ENCODE measurements at regions not wholly inside any gene's neighbourhood (a gene's known extent, or its start where the extent isn't known, plus 50 kb on each side); places are given as distances from the start of the nearest gene placed in this dataset.
"Not testable (repeated sequence)": the region's sequence is repeated elsewhere in the genome, so short reads cannot be mapped to it uniquely, and the experiment has no call there.

- DNase-seq: no peak
Observed at GRCh38 chr5:174567506-174568141, 156.8 kb upstream of the MSX2 start.

GRCh38 chr5:174570662-174571061 is 153.7 kb upstream of the MSX2 start:
- DNase-seq: no peak

GRCh38 chr5:174571662-174572397 is 152.6 kb upstream of the MSX2 start:
- no peak for DNase-seq

- DNase-seq: no peak
Observed at GRCh38 chr5:174572591-174572990, 151.8 kb upstream of the MSX2 start.

DNA sequence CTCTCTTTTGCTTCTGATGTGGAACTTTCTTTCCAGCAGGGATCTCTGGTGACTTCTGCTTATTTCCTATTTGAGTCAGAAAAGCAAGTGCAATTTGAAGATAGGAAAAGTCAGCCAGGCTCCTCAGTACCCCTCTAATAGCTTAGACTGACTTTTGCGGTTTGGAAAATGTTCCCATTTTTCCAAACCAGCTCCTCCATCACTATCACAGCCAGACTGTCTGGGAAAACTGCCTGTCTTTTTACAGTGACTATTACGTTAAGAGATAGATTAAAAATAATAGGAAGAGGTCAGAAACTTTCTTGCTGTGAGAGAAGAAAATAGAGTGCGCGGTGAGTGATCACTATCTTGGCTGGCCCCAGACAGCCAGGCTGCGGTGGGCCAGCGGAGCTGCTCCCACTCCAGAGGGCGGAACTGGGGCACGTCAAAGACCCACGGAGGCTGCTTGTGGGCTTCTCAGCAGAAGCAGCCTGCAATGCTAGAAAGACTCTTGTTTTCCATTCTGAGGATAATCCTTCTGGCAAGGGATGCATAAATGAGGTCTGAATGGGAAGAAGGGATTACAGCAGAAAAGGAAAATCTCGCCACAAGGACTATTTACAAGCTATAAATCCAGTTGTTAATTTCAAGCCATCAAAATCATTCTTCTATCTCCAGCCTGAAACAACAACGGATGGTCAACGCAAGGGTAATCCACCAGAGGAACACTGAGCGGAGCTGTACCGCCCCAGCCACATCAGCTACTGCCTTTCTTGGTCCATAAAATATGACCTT is 151.0 kb upstream of the MSX2 start:
- DNase-seq: no peak

DNA sequence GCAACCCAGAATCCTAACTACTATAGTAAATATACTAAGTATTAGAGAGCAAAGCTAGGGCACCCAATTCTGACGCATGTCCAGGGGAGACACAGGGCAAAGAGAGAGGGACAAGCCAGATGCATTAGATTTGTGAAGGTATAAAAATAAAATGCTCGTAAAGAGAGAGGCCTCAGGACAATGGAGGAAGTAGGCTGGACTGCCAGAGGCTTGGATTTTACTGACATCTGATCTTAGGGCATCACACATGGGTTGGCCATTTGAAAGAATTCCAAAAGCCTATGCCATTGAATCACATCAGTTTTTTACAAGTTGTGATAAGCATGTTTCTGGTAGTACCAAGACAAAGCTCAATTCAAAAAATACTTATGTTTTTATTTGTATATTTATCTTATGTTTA is 149.3 kb upstream of the MSX2 start:
- no peak for DNase-seq

DNA sequence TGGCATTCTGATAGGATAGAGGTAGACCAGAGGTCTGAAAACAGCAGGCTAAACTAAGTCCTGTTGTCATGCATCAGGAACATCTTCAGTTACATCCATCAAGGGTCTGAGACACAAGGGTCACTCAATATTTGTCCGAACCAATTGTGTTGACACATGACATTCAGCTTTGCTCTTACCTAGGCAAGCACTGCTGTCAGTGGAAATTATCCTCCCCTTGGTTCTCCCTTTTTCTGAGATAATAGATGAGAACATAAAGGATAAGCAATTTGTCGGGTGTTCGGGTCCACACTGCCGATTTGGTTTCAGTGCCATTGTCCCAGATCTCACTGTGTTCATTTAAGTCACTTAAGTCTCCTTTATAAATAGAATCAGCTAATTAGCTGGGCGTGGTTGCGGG is 148.3 kb upstream of the MSX2 start:
- DNase-seq: no peak

DNA sequence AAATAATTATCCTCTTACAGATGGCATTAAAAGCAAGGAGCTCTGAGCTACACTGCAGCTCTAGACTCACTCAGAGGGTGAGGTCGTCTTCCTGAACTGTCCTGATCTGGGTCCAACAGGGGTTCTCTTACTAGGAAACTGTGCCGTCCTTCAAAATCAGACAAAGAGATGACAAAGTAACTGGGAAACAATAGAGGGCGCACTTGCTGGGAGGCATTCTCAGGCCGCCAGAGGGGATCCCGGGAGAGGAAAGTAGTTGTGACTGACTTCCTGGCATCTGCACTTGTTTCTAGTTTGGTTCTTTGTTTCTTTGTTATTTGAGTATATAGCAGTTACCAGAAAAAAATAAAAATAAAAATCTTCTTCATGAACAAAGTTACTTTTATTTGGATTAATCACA is 142.9 kb upstream of the MSX2 start:
- DNase-seq: no peak

GRCh38 chr5:174581894-174582293 is 142.5 kb upstream of the MSX2 start:
- DNase-seq: no peak

GRCh38 chr5:174583071-174583470 is 141.3 kb upstream of the MSX2 start:
- no peak for DNase-seq

DNA sequence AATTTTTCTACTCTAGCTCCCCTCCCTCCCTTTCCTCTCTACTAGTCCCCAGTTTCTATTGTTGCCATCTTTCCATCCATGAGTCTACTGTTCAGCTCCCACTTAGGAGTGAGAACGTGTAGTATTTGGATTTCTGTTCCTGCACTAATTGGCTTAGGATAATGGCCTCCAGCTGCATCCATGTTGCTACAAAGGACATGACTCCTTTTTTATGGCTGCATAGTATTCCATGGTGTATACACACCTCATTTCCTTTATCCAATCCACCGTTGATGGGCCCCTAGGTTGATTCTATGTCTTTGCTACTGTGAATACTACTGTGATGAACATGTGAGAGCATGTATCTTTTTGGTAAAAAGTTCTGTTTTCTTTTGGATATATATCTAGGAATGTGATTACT is 138.9 kb upstream of the MSX2 start:
- DNase-seq: no peak

- DNase-seq: not testable (repeated sequence)
Observed at GRCh38 chr5:174586163-174586562, 138.2 kb upstream of the MSX2 start.

DNA sequence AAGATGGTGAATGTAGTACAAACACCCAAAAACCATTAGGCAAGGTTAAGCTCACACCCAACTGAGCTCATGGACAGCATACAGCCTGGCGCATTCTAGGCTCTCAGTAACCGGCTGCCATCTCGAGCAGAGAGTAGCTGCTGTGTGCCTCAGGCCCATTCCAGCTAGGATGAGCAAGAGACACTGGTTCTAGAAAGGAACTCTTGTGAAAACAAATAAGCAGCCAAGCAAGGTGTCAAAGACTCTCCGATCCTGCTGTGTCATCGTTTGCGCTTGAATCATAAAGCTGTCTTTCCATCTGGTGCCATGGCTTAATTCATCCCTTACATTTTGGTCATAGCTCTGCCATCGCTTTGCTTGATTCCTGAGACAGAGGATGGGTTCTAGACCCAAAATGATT is 135.4 kb upstream of the MSX2 start:
- DNase-seq: no peak

DNA sequence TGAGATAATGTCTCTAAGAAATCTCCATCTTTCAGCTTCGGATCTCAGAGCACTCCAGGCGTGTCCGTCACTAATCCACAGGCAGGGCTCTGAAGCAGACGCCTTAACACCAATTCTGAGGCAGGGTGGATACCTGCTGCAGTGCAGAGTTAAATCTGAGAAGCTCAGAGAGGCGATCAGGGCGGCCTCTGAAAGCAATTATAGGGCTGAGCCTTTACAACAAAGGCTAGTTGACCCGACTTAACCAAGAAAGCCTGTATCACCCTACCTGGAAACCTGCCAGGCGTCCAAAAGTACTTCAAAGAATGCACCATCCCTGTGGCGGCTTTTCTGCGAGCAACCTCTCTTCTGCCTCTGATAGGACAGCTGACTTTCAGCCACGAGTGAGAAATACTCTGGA is 134.8 kb upstream of the MSX2 start:
- DNase-seq: no peak

- DNase-seq: no peak
Observed at GRCh38 chr5:174590820-174591219, 133.6 kb upstream of the MSX2 start.

DNA sequence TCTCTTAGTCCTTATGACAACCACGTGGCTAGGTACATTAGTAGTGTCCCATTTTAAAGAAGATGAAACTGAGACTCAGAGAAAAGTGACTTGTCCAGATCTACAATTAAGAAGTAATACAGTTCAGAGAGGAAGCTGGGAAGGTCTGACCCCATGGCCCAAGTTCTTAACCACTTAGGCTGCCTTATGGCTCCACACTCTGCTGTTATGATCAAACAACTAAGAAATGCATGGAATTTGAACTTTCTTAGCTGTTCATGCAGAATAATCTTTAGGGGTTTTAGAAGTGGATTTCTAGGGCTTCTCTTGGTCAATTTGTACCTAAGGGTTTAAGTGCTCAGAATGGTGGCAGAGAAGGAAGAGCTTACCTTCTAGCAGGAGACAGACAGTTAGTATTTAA is 128.0 kb upstream of the MSX2 start:
- no peak for DNase-seq

DNA sequence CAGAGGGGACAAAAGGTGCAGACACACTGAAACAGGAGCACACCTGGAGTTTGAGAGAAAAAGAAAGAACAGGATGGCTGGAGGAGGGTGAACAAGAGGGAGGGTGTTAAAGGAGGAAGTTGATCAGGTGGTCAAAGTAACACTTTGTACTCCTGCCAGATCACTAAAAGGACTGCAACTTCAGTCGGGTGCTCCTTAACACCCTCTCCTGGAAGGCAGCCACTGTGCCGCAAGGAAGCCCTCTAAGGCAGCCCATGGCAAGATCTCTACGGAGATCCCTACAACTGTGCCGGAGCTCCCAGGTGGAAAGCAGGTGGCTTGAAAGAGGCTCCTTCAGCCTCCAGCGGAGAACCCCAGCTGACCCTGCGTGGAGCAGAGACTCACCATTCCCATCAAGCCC is 124.4 kb upstream of the MSX2 start:
- DNase-seq: no peak

GRCh38 chr5:174601946-174602345 is 122.4 kb upstream of the MSX2 start:
- no peak for DNase-seq

DNA sequence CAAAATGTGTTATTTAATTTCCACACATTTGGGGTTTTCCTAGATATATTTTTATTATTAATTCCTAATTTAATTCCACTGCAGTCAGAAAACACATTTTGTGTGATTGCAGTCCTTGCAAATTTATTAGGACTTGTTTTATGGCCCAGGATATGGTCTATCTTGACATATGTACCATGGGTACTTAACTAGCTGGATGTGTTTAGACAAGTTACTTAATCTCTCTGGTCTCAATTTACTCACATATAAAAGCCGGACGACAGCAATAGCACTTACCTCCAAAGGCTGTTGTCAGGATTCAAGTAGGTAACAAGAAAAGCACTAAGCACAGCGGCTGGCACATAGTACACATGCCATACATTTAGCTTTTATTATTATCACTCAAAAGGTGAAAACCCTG is 118.2 kb upstream of the MSX2 start:
- no peak for DNase-seq

GRCh38 chr5:174606646-174607045 is 117.7 kb upstream of the MSX2 start:
- no peak for DNase-seq

DNA sequence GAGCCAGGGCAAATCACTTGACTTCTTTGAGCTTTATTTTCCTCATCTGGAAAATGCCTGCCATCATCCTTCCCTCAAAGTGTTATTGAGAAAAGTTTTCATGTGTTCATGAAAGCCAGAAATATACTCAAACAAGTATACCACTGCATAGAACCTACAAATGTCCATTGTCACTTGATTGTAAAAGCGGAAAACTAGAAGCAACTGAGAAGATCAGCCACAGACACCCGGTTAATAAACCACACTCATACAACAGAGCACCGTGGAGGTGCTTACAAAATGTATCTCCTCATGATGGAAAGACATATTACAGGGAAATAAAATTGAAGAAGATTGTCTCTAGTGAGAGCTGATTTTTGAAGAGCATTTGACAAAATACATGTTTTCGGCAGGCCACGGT is 117.2 kb upstream of the MSX2 start:
- no peak for DNase-seq

- no peak for DNase-seq
Observed at GRCh38 chr5:174607916-174608315, 116.5 kb upstream of the MSX2 start.

GRCh38 chr5:174608631-174609097 is 115.7 kb upstream of the MSX2 start:
- no peak for DNase-seq

DNA sequence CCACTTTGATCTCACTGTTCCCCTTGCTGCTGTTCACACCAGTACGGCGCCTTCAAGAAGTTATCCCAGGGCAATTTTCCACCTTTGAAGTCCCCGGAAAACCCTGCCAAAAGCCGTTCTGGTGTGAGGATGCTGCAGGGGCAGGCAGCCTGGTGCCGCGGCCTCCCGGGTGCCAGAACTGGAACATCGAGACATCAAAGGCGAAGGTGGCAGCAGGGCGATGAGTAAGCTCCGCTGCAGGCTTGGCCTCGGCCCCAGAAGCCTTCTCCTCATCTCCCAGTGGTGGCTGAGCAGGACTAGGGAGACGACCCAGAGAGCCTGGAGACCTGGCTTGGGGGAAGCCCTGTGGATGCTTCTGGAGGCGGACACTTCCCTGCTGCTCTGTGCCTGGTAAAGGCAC is 115.3 kb upstream of the MSX2 start:
- no peak for DNase-seq

Measured in CD4-positive, alpha-beta T cell treated with Interleukin-21 for 1 hour (primary cell).